Keratinocyte (primary cell): ENCODE measurements at regions not wholly inside any gene's neighbourhood (a gene's known extent, or its start where the extent isn't known, plus 50 kb on each side); places are given as distances from the start of the nearest gene placed in this dataset.

ENCODE experiments used
- EZH2 ChIP-seq: IDR thresholded peaks from one replicate; pipeline ENCODE4 v1.6.1; 2012; ENCODE audit warnings: inconsistent platforms, mild to moderate bottlenecking, low read length, moderate library complexity
- TF ChIP-seq, protein P1 (sequence below), 3 experiments: IDR thresholded peaks in 1 of 3; conservative IDR thresholded peaks in 1 of 3; optimal IDR thresholded peaks in 1 of 3; 2 replicates in 2 of 3; 3 replicates in 1 of 3; pipeline versions ENCODE3 to v1.5.1; 2011; ENCODE audit warnings: low read length in 3 of 3, mild to moderate bottlenecking in 3 of 3, moderate library complexity in 2 of 3, control low read depth in 1 of 3, inconsistent platforms in 1 of 3; ENCODE audit not compliant: insufficient read depth in 2 of 3; ENCODE audit errors: extremely low read depth in 1 of 3

DNA sequence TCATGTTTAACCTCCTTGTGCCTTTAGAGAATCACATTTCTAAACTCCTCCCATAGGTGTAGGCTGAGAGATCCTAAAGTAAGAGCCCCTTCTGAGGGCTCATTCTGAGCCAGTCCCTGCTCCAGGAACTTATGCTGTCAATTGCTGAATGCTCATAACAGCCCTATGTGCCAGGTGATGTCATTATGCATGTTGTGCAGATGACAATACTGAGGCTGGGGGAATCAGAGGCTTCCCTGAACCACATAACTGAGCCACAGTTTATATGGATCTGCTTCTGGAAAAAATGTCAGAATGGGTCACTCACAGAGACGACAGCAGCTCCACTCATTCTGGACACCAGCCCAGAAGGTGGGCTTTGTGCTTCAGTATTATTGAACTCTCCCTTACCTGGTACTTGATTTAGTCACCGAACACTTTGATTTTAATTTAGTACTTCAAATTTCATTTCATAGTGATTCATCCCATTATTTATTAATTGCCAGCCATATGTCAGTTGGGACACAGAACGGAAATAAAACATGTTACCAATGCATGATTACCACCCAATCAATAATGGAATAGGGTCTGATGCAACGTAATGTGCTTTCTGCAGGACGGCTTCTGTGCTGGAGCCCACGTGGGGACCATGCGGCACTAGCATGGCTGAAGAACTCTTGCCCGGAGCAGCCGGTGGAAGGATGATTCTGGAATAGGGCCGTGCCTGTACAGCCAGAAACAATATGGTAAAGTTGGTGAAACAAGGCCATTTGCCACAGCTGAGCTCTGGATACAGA, 406.3 kb downstream of the IRX1 start:
- TF ChIP-seq, protein P1, sequence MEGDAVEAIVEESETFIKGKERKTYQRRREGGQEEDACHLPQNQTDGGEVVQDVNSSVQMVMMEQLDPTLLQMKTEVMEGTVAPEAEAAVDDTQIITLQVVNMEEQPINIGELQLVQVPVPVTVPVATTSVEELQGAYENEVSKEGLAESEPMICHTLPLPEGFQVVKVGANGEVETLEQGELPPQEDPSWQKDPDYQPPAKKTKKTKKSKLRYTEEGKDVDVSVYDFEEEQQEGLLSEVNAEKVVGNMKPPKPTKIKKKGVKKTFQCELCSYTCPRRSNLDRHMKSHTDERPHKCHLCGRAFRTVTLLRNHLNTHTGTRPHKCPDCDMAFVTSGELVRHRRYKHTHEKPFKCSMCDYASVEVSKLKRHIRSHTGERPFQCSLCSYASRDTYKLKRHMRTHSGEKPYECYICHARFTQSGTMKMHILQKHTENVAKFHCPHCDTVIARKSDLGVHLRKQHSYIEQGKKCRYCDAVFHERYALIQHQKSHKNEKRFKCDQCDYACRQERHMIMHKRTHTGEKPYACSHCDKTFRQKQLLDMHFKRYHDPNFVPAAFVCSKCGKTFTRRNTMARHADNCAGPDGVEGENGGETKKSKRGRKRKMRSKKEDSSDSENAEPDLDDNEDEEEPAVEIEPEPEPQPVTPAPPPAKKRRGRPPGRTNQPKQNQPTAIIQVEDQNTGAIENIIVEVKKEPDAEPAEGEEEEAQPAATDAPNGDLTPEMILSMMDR (optimal IDR thresholded peaks at IDR 0.05 in 1 of 3, IDR thresholded peaks at IDR 0.05 in 1 of 3, conservative IDR thresholded peaks at IDR 0.05 in 1 of 3; ENCODE audit: extremely low read depth in 1 of 3, insufficient read depth in 2 of 3, low read length in 3 of 3), result no peak
- no peak for TF ChIP-seq EZH2
